Epithelial cell of prostate (primary cell): ENCODE measurements at regions not wholly inside any gene's neighbourhood (a gene's known extent, or its start where the extent isn't known, plus 50 kb on each side); places are given as distances from the start of the nearest gene placed in this dataset.

ENCODE experiments used
- DNase-seq: peaks from one replicate; pipeline ENCODE4 v3.0.0-alpha.2; 2011; ENCODE audit warnings: low read depth, low spot score
- H3K27ac ChIP-seq: fragments of 450-650 bp; 2 replicates; pipeline ENCODE4 v1.5.1; 2017; ENCODE audit warnings: mild to moderate bottlenecking

DNA sequence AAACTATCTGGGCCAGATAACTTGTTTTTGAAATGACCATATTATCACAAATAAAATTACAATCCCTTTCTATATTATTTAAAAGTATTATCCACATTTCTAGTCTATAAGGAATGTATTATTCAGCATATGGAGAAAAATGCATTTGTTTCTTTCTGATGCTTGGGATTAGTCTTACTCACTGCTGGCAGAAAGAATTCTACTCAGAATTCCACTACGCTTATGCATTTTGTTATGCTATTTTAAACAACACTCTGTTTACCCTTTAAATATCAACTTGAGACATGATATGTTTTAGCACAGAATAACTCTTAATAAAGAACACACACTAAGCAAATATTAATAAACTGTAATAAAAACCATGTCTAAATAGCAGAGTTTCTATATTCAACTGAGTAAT, 77.6 kb upstream of the ANO3 start:
- H3K27ac ChIP-seq = no peak overlapping the region
- DNase-seq = no peak

DNA sequence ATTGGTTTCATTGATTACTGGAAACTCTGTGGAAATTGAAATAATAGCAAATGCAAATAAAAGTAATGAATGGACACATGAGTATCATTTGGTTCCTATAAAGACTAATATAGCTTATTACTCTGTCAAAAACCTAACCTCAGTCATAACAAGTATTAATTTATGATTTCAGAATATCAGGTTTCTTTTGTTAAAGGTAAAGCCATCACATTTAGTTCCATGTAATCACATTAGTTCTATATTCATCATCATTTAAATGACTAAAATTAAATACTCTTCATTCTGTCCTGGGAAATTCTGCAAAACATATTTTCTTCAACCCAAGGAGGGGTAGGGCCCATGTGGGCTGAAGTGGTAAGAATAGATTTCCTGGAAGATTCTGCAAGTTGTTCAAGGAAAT, 68.2 kb upstream of the ANO3 start:
- no peak for DNase-seq
- no peak overlapping the region for H3K27ac ChIP-seq

- no peak overlapping the region for H3K27ac ChIP-seq
- DNase-seq = no peak
Observed at GRCh38 chr11:26264266-26264665, 67.7 kb upstream of the ANO3 start.

- no peak overlapping the region for H3K27ac ChIP-seq
- no peak for DNase-seq
Observed at GRCh38 chr11:26268980-26269660, 62.8 kb upstream of the ANO3 start.

- no peak overlapping the region for H3K27ac ChIP-seq
- DNase-seq = no peak
Observed at GRCh38 chr11:26271666-26272065, 60.3 kb upstream of the ANO3 start.

GRCh38 chr11:26276798-26277424, 55.0 kb upstream of the ANO3 start:
- H3K27ac ChIP-seq = no peak overlapping the region
- no peak for DNase-seq

- no peak overlapping the region for H3K27ac ChIP-seq
- no peak for DNase-seq
Observed at GRCh38 chr11:26278354-26278753, 53.6 kb upstream of the ANO3 start.
